Activated CD8-positive, alpha-beta T cell treated with anti-CD3 and anti-CD28 coated beads, Interleukin-2, amount 10 ng/mL, durations not matched to agents 7 days and 5 days (primary cell): ENCODE measurements at regions not wholly inside any gene's neighbourhood (a gene's known extent, or its start where the extent isn't known, plus 50 kb on each side); places are given as distances from the start of the nearest gene placed in this dataset.

Experiments used
- ATAC-seq: fragments of 150-1000 bp; cut with Tn5 transposase; one replicate; pipeline ENCODE4 v1.10.0; 2021; ENCODE audit warnings: moderate library complexity
- CTCF ChIA-PET: fragments of 350-600 bp; sonication (Branson Sonifier 250); formaldehyde crosslinking; loops from one replicate; lab custom pipeline; 2021; ENCODE audit warnings: antibody characterized with exemption; lab: Charles Lee
- POLR2A ChIA-PET: fragments of 350-600 bp; sonication (Branson Sonifier 250); formaldehyde crosslinking; loops from one replicate; lab custom pipeline; 2021; ENCODE audit warnings: antibody characterized with exemption; lab: Charles Lee
- DNase-seq: peaks from one replicate; pipeline ENCODE4 v3.0.0-alpha.2; 2020
- H3K27ac Mint-ChIP-seq: one replicate; pipeline ENCODE4 v1.8.0; 2021; ENCODE audit warnings: mild to moderate bottlenecking, mixed read lengths
- H3K27me3 Mint-ChIP-seq: one replicate; pipeline ENCODE4 v1.8.0; 2021; ENCODE audit warnings: low read depth, mixed read lengths
- H3K36me3 Mint-ChIP-seq: one replicate; pipeline ENCODE4 v1.8.0; 2021; ENCODE audit warnings: low read depth, mixed read lengths
- H3K4me1 Mint-ChIP-seq: one replicate; pipeline ENCODE4 v1.8.0; 2021; ENCODE audit warnings: low read depth, mixed read lengths
- H3K4me3 Mint-ChIP-seq: one replicate; pipeline ENCODE4 v1.8.0; 2021; ENCODE audit warnings: mild to moderate bottlenecking, mixed read lengths
- H3K9me3 Mint-ChIP-seq: one replicate; pipeline ENCODE4 v1.8.0; 2022; ENCODE audit warnings: mixed read lengths; ENCODE audit not compliant: insufficient read depth

GRCh38 chr1:95849439-95849838, 615.4 kb downstream of the RWDD3 start:
- Mint-ChIP-seq H3K27ac (no peak overlapping the region), H3K27me3 (no peaks in the 10 kb centered on the region), H3K36me3 (no peaks in the 10 kb centered on the region), H3K4me1 (no peaks in the 10 kb centered on the region), H3K9me3 (no peaks in the 10 kb centered on the region), H3K4me3 (no peak overlapping the region)
- CTCF ChIA-PET: no interaction called here
- ATAC-seq: no peak
- DNase-seq: no peak
- POLR2A ChIA-PET: no interaction called here

DNA sequence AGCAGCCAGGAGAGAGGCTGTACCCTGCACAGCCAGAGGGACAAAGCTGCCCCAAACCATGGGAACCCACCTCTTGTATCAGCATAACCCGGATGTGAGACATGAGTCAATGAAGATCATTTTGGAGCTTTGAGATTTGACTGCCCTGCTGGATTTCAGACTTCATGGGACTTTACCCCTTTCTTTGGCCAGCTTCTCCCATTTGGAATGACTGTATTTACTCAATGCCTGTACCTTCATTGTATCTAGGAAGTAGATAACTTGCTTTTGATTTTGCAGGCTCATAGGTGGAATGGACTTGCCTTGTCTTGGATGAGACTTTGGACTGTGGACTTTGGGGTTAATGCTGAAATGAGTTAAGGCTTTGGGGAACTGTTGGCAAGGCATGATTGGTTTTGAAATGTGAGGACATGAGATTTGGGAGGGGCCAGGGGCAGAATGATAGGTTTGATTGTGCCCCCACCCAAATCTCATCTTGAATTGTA, 616.2 kb downstream of the RWDD3 start:
- Mint-ChIP-seq H3K27me3 (no peaks in the 10 kb centered on the region), H3K9me3 (no peaks in the 10 kb centered on the region), H3K36me3 (no peaks in the 10 kb centered on the region), H3K27ac (no peak overlapping the region), H3K4me1 (no peaks in the 10 kb centered on the region), H3K4me3 (no peak overlapping the region)
- DNase-seq (no peak), ATAC-seq (no peak)
- ChIA-PET POLR2A (no interaction called here), CTCF (no interaction called here)

DNA sequence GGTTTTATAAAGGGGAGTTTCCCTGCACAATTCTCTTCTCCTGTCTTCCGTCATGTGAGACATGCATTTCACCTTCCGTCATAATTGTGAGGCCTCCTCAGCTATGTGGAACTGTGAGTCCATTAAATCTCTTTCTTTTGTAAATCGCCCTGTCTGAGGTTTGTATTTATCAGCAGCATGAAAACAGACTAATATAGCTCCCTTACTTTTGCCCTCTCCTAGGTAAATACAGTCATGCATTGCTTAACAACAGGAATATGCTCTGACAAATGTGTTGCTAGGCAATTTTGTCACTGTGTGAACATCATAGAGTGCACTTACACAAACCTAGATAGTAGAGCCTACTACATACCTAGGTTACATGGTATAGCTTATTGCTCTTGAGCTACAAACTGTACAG, 616.8 kb downstream of the RWDD3 start:
- H3K9me3 Mint-ChIP-seq: no peaks in the 10 kb centered on the region
- no peak for ATAC-seq
- POLR2A ChIA-PET: no interaction called here

GRCh38 chr1:95852483-95853070, 618.6 kb downstream of the RWDD3 start:
- ATAC-seq (no peak), DNase-seq (no peak)
- CTCF ChIA-PET: no interaction called here
- Mint-ChIP-seq H3K27me3 (no peaks in the 10 kb centered on the region), H3K4me3 (no peak overlapping the region), H3K9me3 (no peaks in the 10 kb centered on the region), H3K27ac (no peak overlapping the region), H3K36me3 (no peaks in the 10 kb centered on the region), H3K4me1 (no peaks in the 10 kb centered on the region)
- POLR2A ChIA-PET: no interaction called here

More for the DNA sequence above, 616.8 kb downstream of the RWDD3 start:
- no peaks in the 10 kb centered on the region for H3K36me3 Mint-ChIP-seq
- DNase-seq: no peak
- H3K4me3 Mint-ChIP-seq: no peak overlapping the region
- no peak overlapping the region for H3K27ac Mint-ChIP-seq
- CTCF ChIA-PET: no interaction called here
- no peaks in the 10 kb centered on the region for H3K4me1 Mint-ChIP-seq
- H3K27me3 Mint-ChIP-seq: no peaks in the 10 kb centered on the region

DNA sequence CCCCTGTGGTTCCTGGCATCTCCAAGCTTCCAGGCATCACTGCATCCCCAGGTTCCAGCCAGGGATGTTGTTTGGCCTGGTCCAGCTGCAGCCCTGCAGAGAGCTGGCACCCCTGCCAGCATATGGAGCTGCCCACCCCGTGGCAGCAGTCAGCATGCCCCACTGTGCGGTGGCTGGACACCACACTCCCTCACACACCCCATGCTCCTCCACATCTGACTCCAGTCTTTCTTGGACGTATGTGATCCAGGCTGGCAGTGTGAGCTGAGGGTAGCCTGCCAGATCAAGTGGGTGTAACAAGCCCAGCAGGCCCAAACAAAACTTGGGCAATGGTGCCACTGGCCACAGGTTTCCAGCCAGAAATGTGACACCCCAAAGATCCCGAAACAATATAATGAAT, 620.4 kb downstream of the RWDD3 start:
- POLR2A ChIA-PET: no interaction called here
- no peaks in the 10 kb centered on the region for H3K9me3 Mint-ChIP-seq
- no peak overlapping the region for H3K4me3 Mint-ChIP-seq
- H3K27ac Mint-ChIP-seq: no peak overlapping the region
- H3K4me1 Mint-ChIP-seq: no peaks in the 10 kb centered on the region
- ATAC-seq: no peak
- no peaks in the 10 kb centered on the region for H3K27me3 Mint-ChIP-seq
- no peak for DNase-seq
- H3K36me3 Mint-ChIP-seq: no peaks in the 10 kb centered on the region
- CTCF ChIA-PET: no interaction called here

DNA sequence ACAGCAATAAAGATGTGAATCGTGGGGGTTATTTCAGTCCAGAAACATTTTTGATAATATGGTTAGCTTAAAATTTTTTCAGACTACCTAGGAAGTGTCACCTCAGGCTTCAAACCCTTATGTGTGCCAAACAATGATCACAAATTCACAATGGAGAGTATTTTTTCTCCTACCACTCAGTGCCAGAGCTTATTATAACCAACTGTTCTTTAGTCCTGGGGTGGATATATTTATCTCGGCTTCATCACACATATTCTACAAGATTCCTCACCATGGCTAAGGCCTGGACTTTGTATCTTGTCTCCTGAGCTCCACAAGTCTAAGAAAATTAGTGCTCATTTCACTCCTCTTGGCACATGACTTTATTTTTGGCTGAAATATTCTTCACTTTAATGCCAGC, 629.1 kb downstream of the RWDD3 start:
- Mint-ChIP-seq H3K27me3 (no peaks in the 10 kb centered on the region), H3K36me3 (no peaks in the 10 kb centered on the region), H3K27ac (no peak overlapping the region), H3K9me3 (peaks cover 5% of the 10 kb centered on the region), H3K4me1 (no peaks in the 10 kb centered on the region), H3K4me3 (no peak overlapping the region)
- ChIA-PET POLR2A (no interaction called here), CTCF (no interaction called here)
- ATAC-seq: no peak
- no peak for DNase-seq

DNA sequence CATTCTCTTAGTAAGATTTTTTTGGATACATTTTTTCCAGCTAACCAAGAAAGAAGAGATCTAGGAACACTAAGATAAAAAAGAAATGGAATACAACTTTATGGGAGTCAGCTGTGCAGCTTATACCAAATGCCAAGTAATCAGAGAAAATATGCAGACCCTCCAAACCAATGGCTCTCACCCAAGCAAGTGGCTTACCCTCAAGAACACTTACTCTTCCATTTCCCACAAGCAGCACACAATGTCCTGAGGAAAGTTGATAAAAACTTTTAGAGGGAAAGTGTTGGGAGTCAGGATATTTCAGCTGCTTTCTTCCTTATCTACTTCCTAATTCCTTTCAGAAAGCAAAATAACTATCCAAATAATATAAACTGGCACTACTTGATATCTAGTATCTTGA, 631.8 kb downstream of the RWDD3 start:
- ATAC-seq: no peak
- POLR2A ChIA-PET: no interaction called here
- H3K4me3 Mint-ChIP-seq: no peak overlapping the region

GRCh38 chr1:95876276-95876675, 642.3 kb downstream of the RWDD3 start:
- no peaks in the 10 kb centered on the region for H3K9me3 Mint-ChIP-seq
- H3K27me3 Mint-ChIP-seq: no peaks in the 10 kb centered on the region
- H3K27ac Mint-ChIP-seq: no peak overlapping the region
- no peaks in the 10 kb centered on the region for H3K4me1 Mint-ChIP-seq
- DNase-seq (no peak), ATAC-seq (no peak)
- POLR2A ChIA-PET: no interaction called here
- H3K4me3 Mint-ChIP-seq: no peak overlapping the region
- no peaks in the 10 kb centered on the region for H3K36me3 Mint-ChIP-seq
- CTCF ChIA-PET: no interaction called here

More for the DNA sequence above, 631.8 kb downstream of the RWDD3 start:
- CTCF ChIA-PET: no interaction called here
- H3K27ac Mint-ChIP-seq: no peak overlapping the region
- no peaks in the 10 kb centered on the region for H3K36me3 Mint-ChIP-seq
- H3K4me1 Mint-ChIP-seq: no peaks in the 10 kb centered on the region
- no peaks in the 10 kb centered on the region for H3K27me3 Mint-ChIP-seq
- H3K9me3 Mint-ChIP-seq: peaks cover 9% of the 10 kb centered on the region
- DNase-seq: no peak

DNA sequence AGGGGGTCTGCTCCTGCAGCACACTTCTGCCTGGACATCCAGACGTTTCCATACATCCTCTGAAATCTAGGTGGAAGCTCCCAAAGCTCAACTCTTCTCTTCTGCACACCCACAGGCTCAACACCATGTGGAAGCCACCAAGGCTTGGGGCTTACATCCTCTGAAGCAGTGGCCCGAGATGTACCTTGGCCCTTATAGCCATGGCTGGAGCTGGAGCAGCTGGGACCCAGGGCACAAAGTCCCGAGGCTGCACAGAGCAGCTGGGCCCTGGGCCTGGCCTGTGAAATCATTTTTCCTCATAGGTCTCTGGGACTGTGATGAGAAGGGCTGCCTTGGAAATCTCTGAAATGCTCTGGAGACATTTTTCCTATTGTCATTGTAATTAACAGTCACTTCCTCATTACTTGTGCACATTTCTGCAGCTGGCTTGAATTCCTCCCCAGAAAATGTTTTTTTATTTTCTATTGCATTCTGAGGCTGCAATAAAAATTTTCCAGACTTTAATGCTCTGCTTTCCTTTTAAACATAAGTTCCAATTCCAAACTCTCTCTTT, 645.6 kb downstream of the RWDD3 start:
- DNase-seq (no peak), ATAC-seq (no peak)
- POLR2A ChIA-PET: no interaction called here
- no peak overlapping the region for H3K4me3 Mint-ChIP-seq
- no peaks in the 10 kb centered on the region for H3K4me1 Mint-ChIP-seq
- H3K36me3 Mint-ChIP-seq: no peaks in the 10 kb centered on the region
- CTCF ChIA-PET: no interaction called here
- no peak overlapping the region for H3K27ac Mint-ChIP-seq
- H3K27me3 Mint-ChIP-seq: no peaks in the 10 kb centered on the region
- peaks cover 9% of the 10 kb centered on the region for H3K9me3 Mint-ChIP-seq

DNA sequence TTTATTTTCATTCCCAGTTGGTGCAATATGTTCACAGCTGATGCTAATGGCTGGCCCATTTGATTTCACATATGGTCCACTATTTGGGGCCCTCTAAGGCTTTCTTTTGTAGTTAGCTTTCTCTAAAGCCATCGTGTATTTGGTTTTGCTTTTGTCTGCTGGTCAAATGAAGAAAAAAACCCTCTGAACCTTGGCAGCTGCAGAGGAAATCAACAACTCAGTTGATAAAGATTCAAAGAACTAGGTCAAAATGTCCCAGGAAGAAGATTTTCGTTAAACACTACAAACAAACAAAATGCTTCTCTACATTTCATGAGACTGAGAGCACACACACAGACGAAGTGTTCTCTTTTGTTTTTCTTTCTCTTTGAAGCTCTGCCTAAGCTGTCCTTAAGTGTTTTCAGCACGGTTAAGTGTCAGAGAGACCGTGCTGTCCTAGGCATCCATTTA, 655.0 kb downstream of the RWDD3 start:
- Mint-ChIP-seq H3K9me3 (peaks cover 12% of the 10 kb centered on the region), H3K36me3 (no peaks in the 10 kb centered on the region), H3K27ac (no peak overlapping the region), H3K4me3 (no peak overlapping the region), H3K27me3 (no peaks in the 10 kb centered on the region), H3K4me1 (no peaks in the 10 kb centered on the region)
- ChIA-PET POLR2A (no interaction called here), CTCF (no interaction called here)
- DNase-seq: no peak
- no peak for ATAC-seq

- H3K27ac Mint-ChIP-seq: no peak overlapping the region
- H3K27me3 Mint-ChIP-seq: no peaks in the 10 kb centered on the region
- POLR2A ChIA-PET: no interaction called here
Measured at GRCh38 chr1:95889400-95889799, 655.4 kb downstream of the RWDD3 start.

DNA sequence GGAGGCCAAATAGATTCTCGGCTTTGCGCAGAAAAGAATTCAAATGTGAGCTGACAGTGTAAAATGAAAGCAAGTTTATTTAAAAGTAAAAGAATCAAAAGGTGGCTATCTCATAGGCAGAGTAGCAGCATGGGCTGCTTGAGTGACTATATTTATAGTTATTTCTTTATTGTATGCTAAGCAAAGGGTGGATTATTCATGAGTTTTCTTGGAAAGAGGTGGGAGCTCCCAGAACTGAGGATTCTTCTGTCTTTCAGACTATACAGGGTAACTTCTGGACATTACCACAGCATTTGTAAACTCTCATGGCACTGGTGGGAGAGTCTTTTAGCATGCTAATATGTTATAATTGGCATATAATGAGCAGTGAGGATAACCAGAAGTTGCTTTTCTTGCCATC, 659.9 kb downstream of the RWDD3 start:
- ChIA-PET POLR2A (no interaction called here), CTCF (no interaction called here)
- DNase-seq: no peak
- H3K27me3 Mint-ChIP-seq: no peaks in the 10 kb centered on the region
- no peaks in the 10 kb centered on the region for H3K4me1 Mint-ChIP-seq
- H3K36me3 Mint-ChIP-seq: no peaks in the 10 kb centered on the region
- no peak overlapping the region for H3K27ac Mint-ChIP-seq
- peaks cover 21% of the 10 kb centered on the region for H3K9me3 Mint-ChIP-seq
- no peak overlapping the region for H3K4me3 Mint-ChIP-seq
- ATAC-seq: no peak

More at GRCh38 chr1:95889400-95889799, 655.4 kb downstream of the RWDD3 start:
- Mint-ChIP-seq H3K36me3 (no peaks in the 10 kb centered on the region), H3K4me1 (no peaks in the 10 kb centered on the region), H3K9me3 (peaks cover 16% of the 10 kb centered on the region), H3K4me3 (no peak overlapping the region)
- DNase-seq (no peak), ATAC-seq (no peak)
- CTCF ChIA-PET: no interaction called here

DNA sequence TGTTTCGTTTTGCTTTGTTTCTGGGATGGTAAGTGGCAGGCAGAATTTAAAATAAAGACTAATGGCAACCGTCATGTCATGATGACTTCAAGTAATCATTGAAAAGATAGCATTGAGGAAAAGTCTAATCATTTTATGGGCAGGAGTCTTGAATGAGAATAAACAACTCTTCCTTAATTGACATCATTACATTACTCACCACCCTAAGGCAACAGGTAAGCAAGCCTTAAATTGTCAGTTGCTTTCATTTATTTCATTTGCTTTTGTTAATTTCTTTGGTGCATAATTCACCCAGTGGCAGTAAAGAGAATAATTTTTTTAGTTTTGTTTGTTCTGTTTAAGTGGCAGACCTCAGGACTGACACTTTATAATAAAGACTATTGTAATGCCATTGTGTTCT, 669.0 kb downstream of the RWDD3 start:
- Mint-ChIP-seq H3K27ac (no peak overlapping the region), H3K27me3 (no peaks in the 10 kb centered on the region), H3K9me3 (peaks cover 13% of the 10 kb centered on the region), H3K4me3 (no peak overlapping the region), H3K4me1 (no peaks in the 10 kb centered on the region), H3K36me3 (no peaks in the 10 kb centered on the region)
- POLR2A ChIA-PET: no interaction called here
- CTCF ChIA-PET: no interaction called here
- no peak for ATAC-seq
- DNase-seq: no peak
